GM18907 (cell line): ENCODE measurements at regions not wholly inside any gene's neighbourhood (a gene's known extent, or its start where the extent isn't known, plus 50 kb on each side); places are given as distances from the start of the nearest gene placed in this dataset.
"Not testable (repeated sequence)": the region's sequence is repeated elsewhere in the genome, so short reads cannot be mapped to it uniquely, and the experiment has no call there.

Experiments used
- ATAC-seq: cut with Tn5 transposase; IDR thresholded peaks from one replicate; pipeline ENCODE4 v1.9.1; 2021; ENCODE audit warnings: mild to moderate bottlenecking, moderate library complexity; ENCODE audit not compliant: unreplicated experiment

DNA sequence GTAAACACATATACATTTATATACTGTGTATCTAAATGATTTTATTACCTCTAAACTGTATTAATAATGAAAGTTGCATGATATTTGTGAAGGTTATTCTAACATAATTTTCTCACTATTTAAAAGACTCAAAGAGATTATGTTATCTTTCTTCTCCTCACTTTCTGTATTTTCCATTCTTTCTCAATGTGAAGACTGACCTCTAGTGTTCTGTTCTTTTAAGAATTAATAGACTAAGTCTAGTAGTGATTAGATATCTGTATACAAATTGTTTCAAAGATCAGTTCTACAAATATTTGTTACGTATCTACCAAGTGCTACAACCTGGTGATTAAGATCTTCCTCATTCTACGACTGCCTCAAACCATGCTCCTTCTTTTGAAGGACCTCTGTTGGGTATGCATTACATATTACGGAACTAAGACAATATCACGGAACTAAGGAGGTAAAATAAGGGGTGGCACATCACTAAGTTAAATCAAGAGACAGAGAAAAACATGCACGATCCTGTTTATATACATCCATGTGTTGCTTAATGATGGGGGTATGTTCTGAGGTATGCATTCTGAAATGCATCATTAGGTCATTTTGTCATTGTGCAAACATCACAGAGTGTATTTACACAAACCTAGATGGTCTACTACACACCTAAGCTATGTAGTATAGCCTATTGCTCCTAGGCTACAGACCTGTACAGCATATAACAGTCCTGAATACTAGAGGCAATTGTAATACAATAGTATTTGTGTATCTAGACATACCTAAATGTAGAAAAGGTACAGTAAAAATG lies 161.5 kb upstream of the KBTBD8 start:
- no peak for ATAC-seq

DNA sequence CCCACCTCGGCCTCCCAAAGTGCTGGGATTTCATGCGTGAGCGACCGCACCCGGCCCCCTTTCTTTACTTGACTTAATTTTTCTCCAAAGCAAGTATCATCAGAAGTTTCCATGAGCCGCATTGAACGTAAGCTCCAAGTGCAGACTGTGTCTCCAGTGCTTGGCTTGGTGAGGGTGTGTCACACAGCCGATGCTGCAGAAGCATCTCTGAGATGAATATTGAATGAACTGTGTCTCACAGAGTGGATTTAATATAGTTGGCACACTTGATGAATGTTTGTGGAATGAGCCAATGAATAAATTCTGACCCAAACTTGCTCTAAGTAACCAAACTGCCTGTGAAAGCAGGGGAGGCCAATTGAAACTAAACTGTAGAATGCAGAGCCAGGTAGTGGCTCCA lies 159.4 kb upstream of the KBTBD8 start:
- no peak for ATAC-seq

DNA sequence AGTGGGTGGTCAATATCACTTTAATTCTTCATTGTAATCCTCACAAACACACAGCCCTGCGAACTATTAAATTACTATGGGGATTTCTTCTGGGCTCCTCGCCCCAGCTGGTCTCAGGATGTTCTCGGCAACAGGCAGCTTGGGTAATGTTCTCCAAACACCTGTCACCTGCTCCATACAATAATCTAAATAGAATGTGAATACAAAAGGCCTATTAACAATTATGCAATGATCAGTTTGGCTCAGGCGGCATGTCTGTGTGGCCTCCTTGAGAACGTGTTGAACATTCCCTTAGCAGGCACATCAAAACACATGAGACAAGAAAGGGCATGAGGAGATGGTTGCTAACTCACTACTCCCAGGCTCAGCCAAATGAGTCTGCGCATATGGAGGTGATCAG lies 158.6 kb upstream of the KBTBD8 start:
- no peak for ATAC-seq

DNA sequence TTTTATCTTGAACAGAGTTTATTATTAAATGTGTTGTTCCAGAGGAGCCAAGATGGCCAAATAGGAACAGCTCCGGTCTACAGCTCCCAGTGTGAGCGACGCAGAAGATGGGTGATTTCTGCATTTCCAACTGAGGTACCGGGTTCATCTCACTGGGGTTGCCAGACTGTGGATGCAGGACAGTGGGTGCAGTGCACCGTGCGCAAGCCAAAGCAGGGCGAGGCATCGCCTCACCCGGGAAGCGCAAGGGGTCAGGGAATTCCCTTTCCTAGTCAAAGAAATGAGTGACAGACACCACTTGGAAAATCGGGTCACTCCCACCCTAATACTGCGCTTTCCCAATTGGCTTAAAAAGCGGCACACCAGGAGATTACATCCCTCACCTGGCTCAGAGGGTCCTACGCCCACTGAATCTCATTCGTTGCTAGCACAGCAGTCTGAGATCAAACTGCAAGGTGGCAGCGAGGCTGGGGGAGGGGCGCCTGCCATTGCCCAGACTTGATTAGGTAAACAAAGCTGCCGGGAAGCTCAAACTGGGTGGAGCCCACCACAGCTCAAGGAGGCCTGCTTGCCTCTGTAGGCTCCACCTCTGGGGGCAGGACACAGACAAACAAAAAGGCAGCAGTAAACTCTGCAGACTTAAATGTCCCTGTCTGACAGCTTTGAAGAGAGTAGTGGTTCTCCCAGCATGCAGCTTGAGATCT lies 155.2 kb upstream of the KBTBD8 start:
- ATAC-seq: not testable (repeated sequence)

DNA sequence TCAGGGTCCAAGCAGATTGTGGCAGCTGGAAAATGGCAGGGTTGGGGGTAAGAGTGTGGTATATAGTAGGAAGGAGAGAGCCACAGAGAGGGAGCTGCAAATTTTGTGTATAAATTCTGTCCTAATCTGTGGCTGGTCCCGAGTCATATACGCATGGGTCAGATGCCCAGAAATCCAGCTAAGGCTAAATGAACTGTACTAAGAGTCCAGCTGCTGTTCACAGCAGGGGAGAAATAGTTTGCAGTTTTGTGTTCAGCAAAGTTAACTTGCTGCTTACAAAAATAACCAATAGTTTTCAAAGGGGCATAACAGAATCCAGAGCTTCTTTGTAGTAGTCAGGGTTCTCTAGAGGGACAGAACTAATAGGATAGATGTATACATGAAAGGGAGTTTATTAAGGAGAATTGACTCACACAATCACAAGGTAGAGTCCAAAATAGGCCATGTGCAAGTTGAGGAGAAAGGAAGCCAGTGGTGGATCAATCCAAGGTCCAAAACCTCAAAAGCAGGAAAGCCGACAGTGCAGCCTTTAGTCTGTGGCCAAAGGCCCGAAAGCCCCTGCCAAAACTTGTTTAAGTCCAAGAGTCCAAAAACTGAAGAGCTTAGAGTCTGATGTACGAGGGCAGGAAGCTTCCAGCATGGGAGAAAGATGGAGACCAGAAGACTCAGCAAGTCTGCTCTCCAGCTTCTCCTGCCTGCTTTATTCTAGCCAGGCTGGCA lies 146.1 kb upstream of the KBTBD8 start:
- ATAC-seq: no peak

DNA sequence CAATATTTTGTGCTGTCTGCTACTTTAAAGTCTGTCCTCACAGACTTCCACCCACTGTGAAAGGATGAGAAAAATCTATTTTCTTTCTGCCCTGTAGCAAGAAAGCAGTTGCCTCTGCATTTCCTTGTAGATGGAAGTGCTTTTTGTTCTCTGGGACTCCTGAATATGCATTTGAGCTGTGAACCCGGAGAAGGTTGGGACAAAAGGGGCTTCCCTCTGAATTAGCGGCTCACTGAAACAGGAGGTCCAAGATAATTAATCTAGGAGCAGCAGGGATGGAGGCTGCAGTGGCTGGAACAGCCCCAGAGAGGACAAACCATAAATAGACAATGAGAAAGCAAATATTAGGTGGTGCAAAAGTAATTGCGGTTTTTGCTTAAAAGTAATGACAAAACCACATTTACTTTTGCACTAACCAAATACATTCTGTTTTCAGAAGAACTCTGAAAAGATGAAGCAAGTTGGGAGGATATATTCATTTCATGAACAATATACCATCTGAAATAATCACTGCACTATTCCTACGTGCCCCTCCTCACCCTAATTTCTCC lies 143.4 kb upstream of the KBTBD8 start:
- no peak for ATAC-seq

DNA sequence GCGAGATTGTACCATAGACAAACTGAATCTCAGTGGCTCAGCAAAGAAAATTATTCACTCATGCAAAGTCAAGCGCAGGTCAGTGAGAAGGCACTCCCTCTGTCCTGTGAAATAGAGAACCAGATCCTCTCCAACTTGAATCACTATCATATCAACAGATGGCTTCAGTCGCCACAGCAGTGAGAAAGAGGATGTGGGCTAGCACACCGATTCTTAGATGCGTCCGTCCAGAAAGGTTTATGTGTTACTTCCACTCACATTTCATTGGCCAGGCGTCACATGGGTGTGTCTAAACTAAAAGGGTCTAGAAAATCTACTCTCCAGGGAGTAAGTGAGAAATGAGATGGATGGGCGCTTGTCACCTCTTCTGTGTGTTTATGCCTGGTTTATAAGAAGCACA lies 141.6 kb upstream of the KBTBD8 start:
- peak; percentile 90 for ATAC-seq

DNA sequence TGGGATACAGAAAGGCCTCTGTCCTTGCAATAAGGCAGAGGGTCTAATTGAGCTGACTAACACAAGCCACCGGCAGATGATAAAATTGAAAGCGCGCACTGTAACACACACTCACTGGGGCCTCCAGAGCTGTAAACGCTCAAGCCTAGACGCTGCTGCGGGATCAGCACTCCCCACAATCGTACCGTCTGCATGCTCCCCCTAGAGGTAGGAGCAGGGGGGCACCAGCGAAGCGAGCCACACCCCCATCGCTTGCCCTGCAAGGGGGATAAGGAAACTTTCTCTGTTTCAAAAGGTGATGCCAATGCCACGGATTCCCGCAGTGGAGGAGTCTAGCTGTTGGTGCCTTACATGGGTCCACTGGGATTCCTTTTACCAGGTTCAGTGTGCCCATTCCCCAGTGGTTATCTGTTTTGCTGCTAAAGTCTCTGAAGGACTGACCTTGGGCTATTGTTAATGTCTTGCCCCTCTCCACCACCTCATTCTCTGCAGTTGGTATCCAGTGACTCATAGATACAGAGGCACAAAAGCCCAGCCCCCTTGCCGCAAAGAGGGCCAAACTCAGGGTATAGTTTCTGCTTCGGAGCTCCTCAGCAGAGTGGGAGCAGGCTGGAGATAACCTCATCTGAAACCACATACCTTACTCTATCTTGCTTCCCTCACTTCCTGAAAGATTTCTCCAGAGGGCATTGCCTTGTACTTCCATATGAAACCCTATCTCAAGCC lies 139.3 kb upstream of the KBTBD8 start:
- no peak for ATAC-seq

DNA sequence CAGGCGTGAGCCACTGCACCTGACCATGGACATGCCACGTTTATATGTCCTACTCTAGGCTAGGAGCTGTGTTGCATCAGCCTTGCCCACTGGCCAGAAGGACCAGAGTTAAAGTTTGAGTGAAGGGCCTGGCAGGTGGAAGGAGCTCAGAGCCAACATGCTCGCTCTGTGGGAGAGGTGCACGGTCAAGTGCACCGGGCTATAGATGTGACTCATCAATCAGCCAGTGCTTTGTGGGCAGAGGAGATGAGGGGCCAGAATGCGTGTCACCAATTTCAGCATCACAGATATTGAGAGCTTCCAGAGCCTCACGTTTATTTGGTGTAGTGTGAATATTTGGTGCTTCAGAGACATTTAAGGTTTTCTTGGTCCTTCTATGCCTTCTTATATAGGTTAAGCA lies 137.3 kb upstream of the KBTBD8 start:
- no peak for ATAC-seq

DNA sequence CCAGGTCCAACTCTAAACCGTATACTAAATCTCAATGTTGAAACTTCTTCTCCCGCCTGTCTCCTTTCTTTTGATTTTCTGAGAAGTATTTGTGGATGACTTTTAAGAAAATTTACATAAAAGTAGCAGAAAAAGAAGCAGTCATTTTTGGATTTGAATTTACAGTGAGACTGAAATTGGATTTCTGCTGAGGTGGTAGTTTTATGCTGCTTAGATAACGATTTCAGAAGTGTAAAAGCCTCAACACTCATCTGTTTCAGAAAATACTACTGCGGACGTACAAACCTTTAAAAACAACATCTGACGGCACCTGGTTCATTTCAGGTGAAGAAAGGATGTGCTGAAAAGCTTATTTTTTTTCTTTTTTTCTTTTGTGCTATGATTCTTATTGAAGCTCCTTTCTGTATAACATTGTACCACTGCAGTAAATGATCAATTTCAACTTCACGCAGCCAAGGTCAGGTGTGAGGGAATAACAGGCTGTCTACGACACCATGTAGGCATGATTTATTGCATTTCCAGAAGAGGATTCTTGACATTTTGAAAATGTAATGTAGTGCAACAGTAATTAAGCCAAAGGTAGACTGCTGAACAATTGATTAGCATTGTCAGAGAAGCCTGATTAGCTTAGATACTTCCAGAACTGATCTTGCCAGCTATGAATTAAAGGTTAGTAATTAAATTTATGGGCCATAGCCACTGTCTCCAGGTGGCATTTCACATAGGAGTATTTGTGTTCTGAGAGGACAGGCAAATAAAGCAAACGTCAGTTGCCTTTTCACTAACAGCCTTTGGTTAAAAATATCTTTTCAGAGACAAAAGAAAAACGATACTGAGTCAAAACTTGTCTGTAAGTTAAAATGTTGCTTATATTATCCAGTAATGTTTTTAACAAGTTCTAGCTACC lies 134.6 kb upstream of the KBTBD8 start:
- ATAC-seq: no peak

DNA sequence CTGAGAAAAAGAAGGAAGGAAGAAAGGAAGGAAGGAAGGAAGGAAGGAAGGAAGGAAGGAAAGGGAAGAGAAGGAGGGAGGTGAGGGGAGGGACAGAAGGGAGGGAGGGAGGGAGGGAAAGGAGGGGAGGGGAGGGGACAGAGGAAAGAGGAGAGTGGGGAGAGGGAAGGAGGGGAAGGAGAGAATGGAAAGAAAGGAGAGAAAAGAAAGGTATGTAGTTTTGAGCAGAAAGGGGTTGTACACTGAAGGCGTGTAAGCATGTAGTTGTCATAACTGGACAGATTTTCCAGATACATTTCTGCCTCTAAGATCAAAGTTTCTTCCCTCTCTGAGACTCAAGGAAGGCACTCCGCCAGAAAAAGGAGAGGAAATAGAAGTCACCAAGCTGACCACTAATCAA lies 113.4 kb upstream of the KBTBD8 start:
- no peak for ATAC-seq

DNA sequence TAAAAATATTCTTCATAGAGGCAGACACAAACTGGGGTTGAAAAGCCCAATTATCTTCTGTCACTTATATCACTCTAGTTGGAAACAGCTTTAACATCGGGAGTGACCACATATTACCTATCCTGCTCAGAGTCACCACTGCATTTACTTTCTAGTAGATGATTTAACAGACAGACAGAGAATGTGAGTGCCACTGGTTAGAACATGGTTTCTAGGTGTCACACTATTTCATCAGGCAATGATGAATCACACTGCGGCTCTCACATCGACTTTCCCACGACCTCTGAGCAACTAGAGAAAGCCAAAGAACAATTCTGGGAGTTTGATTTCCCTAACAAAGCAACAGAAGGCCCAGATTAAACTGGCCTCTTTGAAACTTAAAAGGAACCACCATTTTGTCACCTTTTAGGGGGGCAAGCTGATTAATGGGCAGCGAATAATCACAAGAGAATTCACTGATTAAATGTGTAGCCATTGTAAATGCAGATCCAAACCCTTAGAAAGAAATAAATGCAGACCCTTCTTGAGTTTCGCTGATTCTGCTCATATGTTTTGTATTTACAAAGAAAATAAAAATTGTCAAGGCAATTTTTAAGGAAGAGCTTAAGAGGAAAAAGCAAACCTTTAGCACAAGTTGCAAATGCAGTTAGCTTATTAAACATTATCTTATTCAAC lies 112.6 kb upstream of the KBTBD8 start:
- ATAC-seq: no peak

DNA sequence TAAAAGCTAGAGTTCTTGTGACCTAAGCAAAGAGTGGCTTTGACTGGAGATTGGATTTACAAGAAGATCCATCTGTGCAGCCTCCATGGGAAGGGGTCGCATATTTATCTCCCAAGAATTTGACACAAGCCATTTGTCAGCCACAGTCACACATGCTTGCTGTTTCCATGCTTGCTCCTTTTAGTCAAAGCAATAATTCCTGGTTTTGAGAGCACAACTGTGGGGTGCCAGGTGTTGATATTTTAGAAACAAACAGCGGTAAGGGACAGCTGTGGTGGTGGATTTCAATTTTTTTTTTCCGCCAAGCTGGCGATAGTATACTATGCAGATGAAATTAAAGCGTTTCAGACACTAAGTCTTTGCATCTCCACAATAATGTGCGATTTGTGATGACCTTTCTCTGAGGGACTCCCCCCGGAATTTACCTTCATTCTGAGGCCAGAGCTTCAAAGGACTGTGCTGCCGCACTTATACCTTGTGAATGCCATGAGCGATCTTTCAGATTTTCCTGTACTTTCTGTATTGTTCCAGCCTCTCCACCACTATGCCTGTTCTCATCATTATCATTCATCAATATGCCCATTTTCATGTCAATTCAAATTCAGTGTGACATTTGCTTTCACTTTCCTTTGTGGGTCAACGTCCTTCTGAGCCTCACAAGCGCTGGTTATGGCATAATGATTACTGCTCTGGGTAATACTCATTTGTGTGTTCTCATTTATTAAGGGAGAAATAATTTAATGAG lies 108.2 kb upstream of the KBTBD8 start:
- ATAC-seq: no peak

DNA sequence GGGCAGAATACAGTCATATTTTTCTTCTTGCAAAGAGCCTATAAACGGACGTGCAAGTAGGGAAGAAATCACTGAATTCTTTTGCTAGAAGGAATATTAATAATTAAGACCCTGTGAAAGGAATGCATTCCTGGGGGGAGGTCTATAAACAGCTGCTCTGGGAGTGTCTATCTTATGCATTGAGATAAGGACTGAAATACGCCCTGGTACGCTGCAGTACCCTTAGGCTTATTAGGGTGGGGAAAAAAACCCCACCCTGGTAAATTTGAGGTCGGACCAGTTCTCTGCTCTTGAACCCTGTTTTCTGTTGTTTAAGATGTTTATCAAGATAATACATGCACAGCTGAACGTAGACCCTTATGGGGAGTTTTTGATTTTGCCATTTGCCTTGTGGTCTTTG lies 100.0 kb upstream of the KBTBD8 start:
- ATAC-seq: no peak

DNA sequence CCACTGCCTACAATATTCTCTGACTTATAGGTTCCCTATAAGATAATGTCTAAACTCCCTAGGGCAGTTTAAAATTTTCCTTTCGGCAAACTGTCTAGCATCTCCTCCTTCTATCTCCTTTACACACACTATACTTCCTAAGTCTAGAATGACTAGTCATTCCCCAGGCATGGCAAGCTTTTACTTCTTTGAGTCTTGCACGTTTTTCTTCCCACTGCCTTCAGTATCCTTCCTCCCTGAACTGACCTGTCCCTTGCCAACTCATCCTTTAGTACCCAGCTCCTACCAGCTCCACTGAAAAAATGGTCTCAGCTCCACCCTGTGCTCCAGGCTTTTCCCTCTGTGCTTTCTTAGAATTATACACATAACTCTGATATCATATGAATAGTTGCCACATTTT lies 93.8 kb upstream of the KBTBD8 start:
- ATAC-seq: no peak

DNA sequence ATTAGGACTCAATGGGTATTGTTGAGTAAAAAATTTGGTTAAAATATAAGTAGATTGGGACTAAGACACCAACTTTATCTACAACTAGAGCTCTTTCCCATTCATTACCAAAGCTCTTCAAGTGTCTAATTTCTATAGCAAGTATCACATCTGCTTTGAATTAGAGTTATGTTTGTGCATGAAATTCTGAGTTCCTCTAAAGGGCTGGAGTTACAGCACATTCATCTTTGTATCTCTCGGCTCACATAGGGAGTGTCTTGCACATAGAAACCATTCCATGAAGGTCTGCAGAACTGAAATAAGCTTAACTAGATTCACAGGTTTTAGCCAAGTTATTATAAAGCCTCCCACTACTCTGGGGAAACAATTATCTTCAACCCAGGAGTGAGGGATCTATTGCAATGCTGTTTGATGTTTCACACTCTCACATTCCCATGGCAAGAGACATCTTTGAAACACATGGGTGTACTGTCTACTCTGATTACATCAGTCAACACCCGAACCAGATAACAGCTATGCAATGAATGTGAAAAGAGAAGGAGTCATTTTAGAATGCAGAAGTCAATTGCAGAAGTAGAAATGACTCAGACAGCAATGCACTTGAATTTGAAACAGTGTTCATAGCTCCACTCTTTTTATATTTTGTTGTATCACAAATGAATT lies 93.1 kb upstream of the KBTBD8 start:
- no peak for ATAC-seq

DNA sequence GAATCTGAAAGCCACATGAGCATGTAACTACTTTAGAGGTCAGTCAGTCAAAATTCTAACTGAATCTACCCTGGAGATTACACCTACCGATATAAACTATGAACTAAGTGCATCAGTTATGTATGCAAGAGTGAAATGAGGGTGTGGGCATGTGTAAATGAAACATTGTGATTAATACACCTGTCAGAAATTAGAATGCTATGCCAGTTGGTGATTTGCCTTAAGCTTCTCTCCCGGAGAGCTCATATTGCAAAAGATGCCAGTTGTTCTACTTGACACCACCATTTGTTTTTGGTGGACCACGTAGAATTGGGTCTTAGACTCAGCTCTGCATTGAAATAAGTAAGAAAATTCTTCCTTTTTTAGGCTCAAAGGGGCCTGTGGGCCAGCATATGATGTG lies 91.0 kb upstream of the KBTBD8 start:
- no peak for ATAC-seq
